CD4-positive, alpha-beta T cell treated with Interleukin-12 subunit alpha and Interleukin-12 subunit beta, for 1 hour (primary cell): ENCODE measurements at regions not wholly inside any gene's neighbourhood (a gene's known extent, or its start where the extent isn't known, plus 50 kb on each side); places are given as distances from the start of the nearest gene placed in this dataset.
"Not testable (repeated sequence)": the region's sequence is repeated elsewhere in the genome, so short reads cannot be mapped to it uniquely, and the experiment has no call there.

Experiments used
- DNase-seq: peaks from one replicate; pipeline ENCODE4 v3.0.0-alpha.2; 2020

GRCh38 chr10:23545866-23546265 lies 107.0 kb downstream of the OTUD1 start:
- DNase-seq: not testable (repeated sequence)

GRCh38 chr10:23556727-23557440 lies 118.0 kb downstream of the OTUD1 start:
- DNase-seq: no peak

- no peak for DNase-seq
Observed at GRCh38 chr10:23557777-23558176, 118.9 kb downstream of the OTUD1 start.

GRCh38 chr10:23558361-23558799 lies 119.5 kb downstream of the OTUD1 start:
- DNase-seq: no peak

GRCh38 chr10:23568996-23569395 lies 130.1 kb downstream of the OTUD1 start:
- DNase-seq: no peak

GRCh38 chr10:23571884-23572283 lies 133.0 kb downstream of the OTUD1 start:
- DNase-seq: no peak

- no peak for DNase-seq
Observed at GRCh38 chr10:23581906-23582450, 143.1 kb downstream of the OTUD1 start.

- DNase-seq: no peak
Observed at GRCh38 chr10:23584396-23584795, 145.5 kb downstream of the OTUD1 start.

- no peak for DNase-seq
Observed at GRCh38 chr10:23585186-23585585, 146.3 kb downstream of the OTUD1 start.

GRCh38 chr10:23585666-23586065 lies 146.8 kb downstream of the OTUD1 start:
- DNase-seq: no peak

- not testable (repeated sequence) for DNase-seq
Observed at GRCh38 chr10:23595278-23595677, 156.4 kb downstream of the OTUD1 start.

GRCh38 chr10:23604613-23605012 lies 165.7 kb downstream of the OTUD1 start:
- no peak for DNase-seq

GRCh38 chr10:23606456-23606855 lies 167.6 kb downstream of the OTUD1 start:
- no peak for DNase-seq

- no peak for DNase-seq
Observed at GRCh38 chr10:23608926-23609325, 170.1 kb downstream of the OTUD1 start.

GRCh38 chr10:23610626-23611307 lies 171.9 kb downstream of the OTUD1 start:
- no peak for DNase-seq

- no peak for DNase-seq
Observed at GRCh38 chr10:23611308-23612029, 172.6 kb downstream of the OTUD1 start.

- DNase-seq: no peak
Observed at GRCh38 chr10:23613900-23614299, 175.0 kb downstream of the OTUD1 start.

- no peak for DNase-seq
Observed at GRCh38 chr10:23614483-23614882, 175.6 kb downstream of the OTUD1 start.

GRCh38 chr10:23630376-23630775 lies 191.5 kb downstream of the OTUD1 start:
- no peak for DNase-seq

GRCh38 chr10:23630885-23631284 lies 192.0 kb downstream of the OTUD1 start:
- DNase-seq: no peak

- DNase-seq: no peak
Observed at GRCh38 chr10:23643111-23643780, 204.4 kb downstream of the OTUD1 start.

- DNase-seq: no peak
Observed at GRCh38 chr10:23648618-23649017, 209.7 kb downstream of the OTUD1 start.

- DNase-seq: no peak
Observed at GRCh38 chr10:23656735-23657134, 217.9 kb downstream of the OTUD1 start.
